NCI-H460 (cell line): ENCODE measurements at regions not wholly inside any gene's neighbourhood (a gene's known extent, or its start where the extent isn't known, plus 50 kb on each side); places are given as distances from the start of the nearest gene placed in this dataset.

Source experiments
- DNase-seq: peaks from one replicate; pipeline ENCODE4 v3.0.0-alpha.2; 2016; ENCODE audit warnings: low read depth; ENCODE audit errors: extremely low read depth

- no peak for DNase-seq
Measured at GRCh38 chr4:184879271-184879670, 53.5 kb upstream of the ACSL1 start.

GRCh38 chr4:184882276-184882675 lies 56.5 kb upstream of the ACSL1 start:
- no peak for DNase-seq

GRCh38 chr4:184883024-184883423 lies 57.3 kb upstream of the ACSL1 start:
- DNase-seq = no peak

GRCh38 chr4:184884883-184885282 lies 59.1 kb upstream of the ACSL1 start:
- no peak for DNase-seq

- DNase-seq = no peak
Measured at GRCh38 chr4:184885602-184886001, 59.8 kb upstream of the ACSL1 start.

- DNase-seq = no peak
Measured at GRCh38 chr4:184887333-184887732, 61.6 kb upstream of the ACSL1 start.

- DNase-seq = no peak
Measured at GRCh38 chr4:184887947-184888346, 62.2 kb upstream of the ACSL1 start.

- no peak for DNase-seq
Measured at GRCh38 chr4:184889666-184890335, 64.0 kb upstream of the ACSL1 start.

- DNase-seq = no peak
Measured at GRCh38 chr4:184890499-184890898, 64.7 kb upstream of the ACSL1 start.

- DNase-seq = no peak
Measured at GRCh38 chr4:184891816-184892397, 66.1 kb upstream of the ACSL1 start.

GRCh38 chr4:184892999-184893398 lies 67.2 kb upstream of the ACSL1 start:
- no peak for DNase-seq

- peak; percentile 41 for DNase-seq
Measured at GRCh38 chr4:184893801-184894571, 68.2 kb upstream of the ACSL1 start.

- no peak for DNase-seq
Measured at GRCh38 chr4:184895012-184895695, 69.4 kb upstream of the ACSL1 start.

- no peak for DNase-seq
Measured at GRCh38 chr4:184896868-184897715, 71.3 kb upstream of the ACSL1 start.

GRCh38 chr4:184897895-184898294 lies 72.1 kb upstream of the ACSL1 start:
- DNase-seq = no peak

GRCh38 chr4:184898793-184899192 lies 73.0 kb upstream of the ACSL1 start:
- DNase-seq = no peak

GRCh38 chr4:184899261-184900134 lies 73.7 kb upstream of the ACSL1 start:
- no peak for DNase-seq

- no peak for DNase-seq
Measured at GRCh38 chr4:184900184-184900583, 74.4 kb upstream of the ACSL1 start.

- no peak for DNase-seq
Measured at GRCh38 chr4:184902550-184902949, 76.8 kb upstream of the ACSL1 start.
